ENCODE measurements at regions not wholly inside any gene's neighbourhood (a gene's known extent, or its start where the extent isn't known, plus 50 kb on each side); places are given as distances from the start of the nearest gene placed in this dataset.

DNA sequence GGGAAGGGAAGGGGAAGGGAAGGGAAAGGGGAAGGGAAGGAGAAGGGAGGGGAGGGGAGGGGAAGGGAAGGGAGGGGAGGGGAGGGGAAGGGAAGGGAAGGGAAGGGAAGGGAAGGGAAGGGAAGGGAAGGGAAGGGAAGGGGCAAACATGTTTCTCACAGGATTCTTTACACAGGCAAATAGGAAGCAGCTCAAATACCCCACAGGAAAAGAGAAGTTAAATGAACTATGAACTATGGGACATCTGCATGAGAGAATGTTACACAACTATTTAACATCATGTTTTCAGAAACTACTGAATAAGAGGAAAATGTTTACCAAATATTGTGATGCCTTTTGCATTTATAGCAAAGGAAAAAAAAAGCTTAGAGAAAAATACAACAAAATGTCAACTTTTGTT is 125.4 kb upstream of the SLC30A5 start:
- TF ChIP-seq EP300 (IDR thresholded peaks at IDR 0.05) (no peak), POLR2A (IDR thresholded peaks at IDR 0.05) (no peak)
- TF ChIP-seq, protein P1, sequence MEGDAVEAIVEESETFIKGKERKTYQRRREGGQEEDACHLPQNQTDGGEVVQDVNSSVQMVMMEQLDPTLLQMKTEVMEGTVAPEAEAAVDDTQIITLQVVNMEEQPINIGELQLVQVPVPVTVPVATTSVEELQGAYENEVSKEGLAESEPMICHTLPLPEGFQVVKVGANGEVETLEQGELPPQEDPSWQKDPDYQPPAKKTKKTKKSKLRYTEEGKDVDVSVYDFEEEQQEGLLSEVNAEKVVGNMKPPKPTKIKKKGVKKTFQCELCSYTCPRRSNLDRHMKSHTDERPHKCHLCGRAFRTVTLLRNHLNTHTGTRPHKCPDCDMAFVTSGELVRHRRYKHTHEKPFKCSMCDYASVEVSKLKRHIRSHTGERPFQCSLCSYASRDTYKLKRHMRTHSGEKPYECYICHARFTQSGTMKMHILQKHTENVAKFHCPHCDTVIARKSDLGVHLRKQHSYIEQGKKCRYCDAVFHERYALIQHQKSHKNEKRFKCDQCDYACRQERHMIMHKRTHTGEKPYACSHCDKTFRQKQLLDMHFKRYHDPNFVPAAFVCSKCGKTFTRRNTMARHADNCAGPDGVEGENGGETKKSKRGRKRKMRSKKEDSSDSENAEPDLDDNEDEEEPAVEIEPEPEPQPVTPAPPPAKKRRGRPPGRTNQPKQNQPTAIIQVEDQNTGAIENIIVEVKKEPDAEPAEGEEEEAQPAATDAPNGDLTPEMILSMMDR (IDR thresholded peaks at IDR 0.05) = no peak

Measured in gastroesophageal sphincter (tissue), 3 donors.